ENCODE measurements at regions not wholly inside any gene's neighbourhood (a gene's known extent, or its start where the extent isn't known, plus 50 kb on each side); places are given as distances from the start of the nearest gene placed in this dataset.

DNA sequence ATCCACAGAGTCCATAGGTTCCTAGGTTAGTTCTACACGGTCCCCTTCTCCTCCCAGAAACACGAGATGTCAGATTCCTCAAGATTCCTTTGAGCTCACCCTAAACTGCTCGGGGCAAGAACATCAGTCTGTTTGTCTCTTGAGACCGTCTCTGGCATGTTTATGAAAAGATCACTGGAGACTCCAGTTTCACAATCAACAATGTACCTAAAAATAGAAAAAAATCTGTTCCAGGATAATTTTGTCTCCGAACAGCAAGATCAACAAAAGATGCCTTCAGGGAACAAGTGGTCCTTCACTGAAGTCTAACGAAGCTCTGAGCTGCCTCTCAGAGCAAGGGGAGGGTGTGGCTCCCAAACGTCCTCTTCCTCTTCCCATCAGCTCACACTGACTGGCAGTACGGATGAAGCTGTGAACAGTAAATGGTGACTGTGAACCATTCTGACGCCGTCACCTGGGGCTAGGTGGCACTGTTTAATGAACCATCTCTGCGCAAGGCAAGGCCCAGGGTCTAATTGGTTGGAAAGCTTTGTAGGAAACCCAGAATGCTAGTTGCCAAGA lies 156.2 kb upstream of the LYZL1 start:
- DNase-seq (ENCODE audit: extremely low read depth in 1 of 4, low spot score in 3 of 4) (peak; percentile 9 to 20 (median 15)), ATAC-seq (peak; percentile 30), FAIRE-seq (no peak)
- peak overlapping the region in 1 of 2 experiments; percentile 30; a peak in 2 of 4 replicates for H3K9ac ChIP-seq (ENCODE audit: insufficient read depth in 1 of 2, low read depth in 2 of 2, low read length in 2 of 2)
- no peaks in the 10 kb centered on the region for H3K27me3 ChIP-seq (ENCODE audit: control insufficient read depth in 2 of 2, insufficient read depth in 2 of 2, low read length in 2 of 2)
- H4K20me1 ChIP-seq (replicated peaks; ENCODE audit: control insufficient read depth, insufficient read depth, low read length): no peaks in the 10 kb centered on the region
- TF ChIP-seq ZNF644 (tag; IDR thresholded peaks at IDR 0.05; ENCODE audit: low read depth) (no peak), ILF3 (IDR thresholded peaks at IDR 0.05; ENCODE audit: borderline replicate concordance) (no peak), RBM25 (IDR thresholded peaks at IDR 0.05; ENCODE audit: low read depth, low read length, severe bottlenecking) (no peak), KAT7 (CRISPR knock-in tag; IDR thresholded peaks at IDR 0.05; ENCODE audit: borderline replicate concordance) (no peak), ZNF121 (CRISPR knock-in tag; conservative IDR thresholded peaks at IDR 0.05) (no peak), ZNF224 (CRISPR knock-in tag; IDR thresholded peaks at IDR 0.05) (no peak), HCFC1 (IDR thresholded peaks at IDR 0.05; ENCODE audit: low read depth, low read length) (no peak), ZNF143 (CRISPR knock-in tag; IDR thresholded peaks at IDR 0.05) (no peak), KLF13 (tag; IDR thresholded peaks at IDR 0.05; ENCODE audit: borderline replicate concordance, low read depth) (no peak), ZC3H11A (IDR thresholded peaks at IDR 0.05; ENCODE audit: low read depth, low read length) (no peak)
- TF ChIP-seq, protein P1, sequence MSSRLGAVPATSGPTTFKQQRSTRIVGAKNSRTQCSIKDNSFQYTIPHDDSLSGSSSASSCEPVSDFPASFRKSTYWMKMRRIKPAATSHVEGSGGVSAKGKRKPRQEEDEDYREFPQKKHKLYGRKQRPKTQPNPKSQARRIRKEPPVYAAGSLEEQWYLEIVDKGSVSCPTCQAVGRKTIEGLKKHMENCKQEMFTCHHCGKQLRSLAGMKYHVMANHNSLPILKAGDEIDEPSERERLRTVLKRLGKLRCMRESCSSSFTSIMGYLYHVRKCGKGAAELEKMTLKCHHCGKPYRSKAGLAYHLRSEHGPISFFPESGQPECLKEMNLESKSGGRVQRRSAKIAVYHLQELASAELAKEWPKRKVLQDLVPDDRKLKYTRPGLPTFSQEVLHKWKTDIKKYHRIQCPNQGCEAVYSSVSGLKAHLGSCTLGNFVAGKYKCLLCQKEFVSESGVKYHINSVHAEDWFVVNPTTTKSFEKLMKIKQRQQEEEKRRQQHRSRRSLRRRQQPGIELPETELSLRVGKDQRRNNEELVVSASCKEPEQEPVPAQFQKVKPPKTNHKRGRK (tag; IDR thresholded peaks at IDR 0.05): no peak
- TF ChIP-seq, protein P2, sequence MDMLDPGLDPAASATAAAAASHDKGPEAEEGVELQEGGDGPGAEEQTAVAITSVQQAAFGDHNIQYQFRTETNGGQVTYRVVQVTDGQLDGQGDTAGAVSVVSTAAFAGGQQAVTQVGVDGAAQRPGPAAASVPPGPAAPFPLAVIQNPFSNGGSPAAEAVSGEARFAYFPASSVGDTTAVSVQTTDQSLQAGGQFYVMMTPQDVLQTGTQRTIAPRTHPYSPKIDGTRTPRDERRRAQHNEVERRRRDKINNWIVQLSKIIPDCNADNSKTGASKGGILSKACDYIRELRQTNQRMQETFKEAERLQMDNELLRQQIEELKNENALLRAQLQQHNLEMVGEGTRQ (CRISPR knock-in tag; IDR thresholded peaks at IDR 0.05): no peak
- TF ChIP-seq, protein P3, sequence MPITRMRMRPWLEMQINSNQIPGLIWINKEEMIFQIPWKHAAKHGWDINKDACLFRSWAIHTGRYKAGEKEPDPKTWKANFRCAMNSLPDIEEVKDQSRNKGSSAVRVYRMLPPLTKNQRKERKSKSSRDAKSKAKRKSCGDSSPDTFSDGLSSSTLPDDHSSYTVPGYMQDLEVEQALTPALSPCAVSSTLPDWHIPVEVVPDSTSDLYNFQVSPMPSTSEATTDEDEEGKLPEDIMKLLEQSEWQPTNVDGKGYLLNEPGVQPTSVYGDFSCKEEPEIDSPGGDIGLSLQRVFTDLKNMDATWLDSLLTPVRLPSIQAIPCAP (CRISPR knock-in tag; IDR thresholded peaks at IDR 0.05; ENCODE audit: borderline replicate concordance): no peak
- POLR2A ChIA-PET: interaction anchor here (0.7 to 1.9 kb wide), 9 partner anchors 9 to 885 kb away, joined by 3 to 10 read pairs (median 5); no protein-coding TSS in a partner anchor
- no peaks in the 10 kb centered on the region for H3K36me3 ChIP-seq (ENCODE audit: control insufficient read depth, insufficient read depth, low read length)
- peaks cover 15 to 29% of the 10 kb centered on the region in 2 experiments for H3K4me1 ChIP-seq (replicated peaks in 1 of 2; ENCODE audit: control insufficient read depth in 2 of 2, insufficient read depth in 2 of 2, low read length in 2 of 2)
- intact Hi-C loops (cut with micrococcal nuclease) (loop anchor here (5.0 kb wide), 2 partner anchors 125 to 470 kb away; no protein-coding TSS in a partner anchor), in situ Hi-C loops (cut with MboI) (loop anchor here (25.0 kb wide), 1 partner anchor 470 kb away; no protein-coding TSS in a partner anchor)
- H2AFZ ChIP-seq (ENCODE audit: low read depth, low read length): peak overlapping the region; percentile 71
- BruUV-seq (replicated peaks): no TSS peak
- 30% methylated on average over 11 of the region's 11 CpGs for WGBS (ENCODE audit: insufficient coverage, low coverage, missing lambda C conversion rate)
- H3K9me1 ChIP-seq (ENCODE audit: control insufficient read depth, insufficient read depth, low read length): no peaks in the 10 kb centered on the region
- H3K79me2 ChIP-seq (ENCODE audit: control insufficient read depth, insufficient read depth, low read length): no peaks in the 10 kb centered on the region
- H3K4me2 ChIP-seq (ENCODE audit: insufficient read depth, low read length): peak overlapping the region; percentile 74
- no peaks in the 10 kb centered on the region for H3K9me3 ChIP-seq (replicated peaks; ENCODE audit: control insufficient read depth, insufficient read depth, low read depth, low read length)
- peak overlapping the region; percentile 70 for H3K27ac ChIP-seq (ENCODE audit: extremely low read depth, low read depth, low read length)
- CTCF ChIA-PET (ENCODE audit: low intra/inter-chr PET ratio): no interaction called here
- peak overlapping the region; percentile 4; the same call in 1 of the 2 replicates for H3K4me3 ChIP-seq
